Umbilical cord (tissue), 1 donor: ENCODE measurements at regions not wholly inside any gene's neighbourhood (a gene's known extent, or its start where the extent isn't known, plus 50 kb on each side); places are given as distances from the start of the nearest gene placed in this dataset.
"Not testable (repeated sequence)": the region's sequence is repeated elsewhere in the genome, so short reads cannot be mapped to it uniquely, and the experiment has no call there.

Source experiments
- DNase-seq: peaks from one replicate; pipeline ENCODE4 v3.0.0-alpha.2; 2015; ENCODE audit warnings: low spot score

- no peak for DNase-seq
Measured at GRCh38 chr2:241982706-241983570, 113.4 kb downstream of the RTP5 start.

- no peak for DNase-seq
Measured at GRCh38 chr2:241983571-241984270, 114.2 kb downstream of the RTP5 start.

- no peak for DNase-seq
Measured at GRCh38 chr2:241984271-241984655, 114.7 kb downstream of the RTP5 start.

- no peak for DNase-seq
Measured at GRCh38 chr2:241984658-241985057, 115.1 kb downstream of the RTP5 start.

- DNase-seq, result not testable (repeated sequence)
Measured at GRCh38 chr2:241985161-241985985, 115.8 kb downstream of the RTP5 start.

- DNase-seq, result no peak
Measured at GRCh38 chr2:241985986-241986329, 116.4 kb downstream of the RTP5 start.

- DNase-seq, result no peak
Measured at GRCh38 chr2:241986836-241987641, 117.5 kb downstream of the RTP5 start.

- DNase-seq, result no peak
Measured at GRCh38 chr2:241987726-241988125, 118.2 kb downstream of the RTP5 start.

- DNase-seq, result no peak
Measured at GRCh38 chr2:241988146-241988545, 118.6 kb downstream of the RTP5 start.

- no peak for DNase-seq
Measured at GRCh38 chr2:241989074-241989473, 119.5 kb downstream of the RTP5 start.

- DNase-seq, result no peak
Measured at GRCh38 chr2:241990466-241990865, 120.9 kb downstream of the RTP5 start.

- DNase-seq, result no peak
Measured at GRCh38 chr2:241991299-241991698, 121.8 kb downstream of the RTP5 start.

GRCh38 chr2:241992753-241993152, 123.2 kb downstream of the RTP5 start:
- DNase-seq, result no peak

GRCh38 chr2:241993386-241994005, 124.0 kb downstream of the RTP5 start:
- no peak for DNase-seq

- DNase-seq, result no peak
Measured at GRCh38 chr2:241994086-241994485, 124.6 kb downstream of the RTP5 start.

GRCh38 chr2:241994556-241995213, 125.2 kb downstream of the RTP5 start:
- no peak for DNase-seq

GRCh38 chr2:241996100-241996499, 126.6 kb downstream of the RTP5 start:
- DNase-seq, result no peak

GRCh38 chr2:241997017-241997416, 127.5 kb downstream of the RTP5 start:
- DNase-seq, result no peak

GRCh38 chr2:241999184-241999583, 129.7 kb downstream of the RTP5 start:
- DNase-seq, result no peak

- DNase-seq, result no peak
Measured at GRCh38 chr2:242001853-242002252, 132.3 kb downstream of the RTP5 start.
